ENCODE measurements at regions not wholly inside any gene's neighbourhood (a gene's known extent, or its start where the extent isn't known, plus 50 kb on each side); places are given as distances from the start of the nearest gene placed in this dataset.

DNA sequence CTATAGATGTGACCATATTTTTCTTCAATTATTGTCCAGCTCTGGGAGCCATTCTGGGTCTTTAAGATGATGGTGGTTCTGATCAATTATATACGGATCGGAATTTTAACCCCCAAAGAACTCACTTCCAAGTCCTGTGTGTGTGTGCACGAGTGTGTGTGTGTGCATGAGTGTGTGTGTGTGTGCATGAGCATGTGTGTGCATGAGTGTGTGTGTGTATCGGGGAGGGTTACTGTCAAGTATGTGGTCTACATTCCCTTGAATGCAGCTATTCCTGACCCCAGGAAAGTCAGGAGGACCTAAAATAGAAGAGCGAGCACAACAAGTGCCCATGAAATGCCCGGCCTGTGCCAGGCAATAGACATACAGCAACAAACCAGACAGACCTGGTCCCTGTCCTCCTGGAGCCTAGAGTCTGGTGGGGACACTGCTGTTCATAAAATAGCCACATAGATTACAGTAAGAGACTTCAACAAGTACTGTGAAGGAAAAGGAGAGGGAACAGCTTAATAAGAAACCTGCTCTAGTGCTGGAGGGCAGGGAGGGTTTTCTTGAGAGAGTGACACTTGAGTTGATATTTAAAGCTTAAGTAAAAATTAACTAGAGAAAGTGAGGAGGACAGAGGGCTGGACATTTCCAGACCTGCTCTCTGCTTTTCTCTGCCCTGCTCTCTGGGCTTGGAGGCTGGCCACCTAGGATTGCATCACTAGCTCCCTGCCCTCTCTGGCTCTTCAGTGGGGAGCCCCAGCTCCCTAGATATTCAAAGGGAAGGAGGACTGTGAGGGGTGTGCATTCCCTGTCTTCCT is 66.1 kb upstream of the SPON1 start:
- TF ChIP-seq, protein P1, sequence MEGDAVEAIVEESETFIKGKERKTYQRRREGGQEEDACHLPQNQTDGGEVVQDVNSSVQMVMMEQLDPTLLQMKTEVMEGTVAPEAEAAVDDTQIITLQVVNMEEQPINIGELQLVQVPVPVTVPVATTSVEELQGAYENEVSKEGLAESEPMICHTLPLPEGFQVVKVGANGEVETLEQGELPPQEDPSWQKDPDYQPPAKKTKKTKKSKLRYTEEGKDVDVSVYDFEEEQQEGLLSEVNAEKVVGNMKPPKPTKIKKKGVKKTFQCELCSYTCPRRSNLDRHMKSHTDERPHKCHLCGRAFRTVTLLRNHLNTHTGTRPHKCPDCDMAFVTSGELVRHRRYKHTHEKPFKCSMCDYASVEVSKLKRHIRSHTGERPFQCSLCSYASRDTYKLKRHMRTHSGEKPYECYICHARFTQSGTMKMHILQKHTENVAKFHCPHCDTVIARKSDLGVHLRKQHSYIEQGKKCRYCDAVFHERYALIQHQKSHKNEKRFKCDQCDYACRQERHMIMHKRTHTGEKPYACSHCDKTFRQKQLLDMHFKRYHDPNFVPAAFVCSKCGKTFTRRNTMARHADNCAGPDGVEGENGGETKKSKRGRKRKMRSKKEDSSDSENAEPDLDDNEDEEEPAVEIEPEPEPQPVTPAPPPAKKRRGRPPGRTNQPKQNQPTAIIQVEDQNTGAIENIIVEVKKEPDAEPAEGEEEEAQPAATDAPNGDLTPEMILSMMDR (IDR thresholded peaks at IDR 0.05), result no peak
- TF ChIP-seq EZH2phosphoT487 (IDR thresholded peaks at IDR 0.05), result no peak
- TF ChIP-seq EZH2 (IDR thresholded peaks at IDR 0.05), result no peak
